H1 (cell line): ENCODE measurements at regions not wholly inside any gene's neighbourhood (a gene's known extent, or its start where the extent isn't known, plus 50 kb on each side); places are given as distances from the start of the nearest gene placed in this dataset.

Source experiments
- CTCF ChIA-PET: fragments of 300-600 bp; sonication (Branson Sonifier 250); formaldehyde crosslinking; loops from one replicate; lab custom pipeline; 2021; ENCODE audit not compliant: partially characterized antibody; lab: Charles Lee
- POLR2A ChIA-PET: fragments of 300-600 bp; sonication (Branson Sonifier 250); formaldehyde crosslinking; loops from one replicate; lab custom pipeline; 2021; ENCODE audit warnings: inconsistent platforms; ENCODE audit not compliant: partially characterized antibody; lab: Charles Lee
- DNase-seq, 2 experiments: peaks; one replicate each; pipeline versions ENCODE4 v3.0.0 to v3.0.0-alpha.2; 2010 to 2022; ENCODE audit warnings: low spot score in 2 of 2, low read depth in 1 of 2, mixed read lengths in 1 of 2
- FAIRE-seq: peaks from 2 replicates; lab custom pipeline; 2011; peaks lifted over from hg19 to GRCh38; lab: Jason Lieb, UNC
- H2AFZ ChIP-seq: 2 replicates; pipeline ENCODE4 v1.8.1; 2012; ENCODE audit warnings: low read length, inconsistent platforms
- H2AK5ac ChIP-seq: 2 replicates; pipeline ENCODE4 v1.6.1; 2013; ENCODE audit warnings: low read depth, low read length
- H2BK120ac ChIP-seq: replicated peaks from 2 replicates; pipeline ENCODE3; 2013; ENCODE audit warnings: low read depth, low read length, inconsistent platforms
- H2BK12ac ChIP-seq: 2 replicates; pipeline ENCODE4 v1.6.1; 2013; ENCODE audit warnings: low read depth, low read length
- H2BK15ac ChIP-seq: 2 replicates; pipeline ENCODE4 v1.6.1; 2013; ENCODE audit warnings: low read length
- H2BK20ac ChIP-seq: 2 replicates; pipeline ENCODE4 v1.6.1; 2013; ENCODE audit warnings: low read length
- H2BK5ac ChIP-seq: 2 replicates; pipeline ENCODE4 v1.6.1; 2013; ENCODE audit warnings: low read depth, low read length
- H3K14ac ChIP-seq: 2 replicates; pipeline ENCODE4 v1.6.1; 2013; ENCODE audit warnings: inconsistent platforms; ENCODE audit not compliant: insufficient read length
- H3K18ac ChIP-seq: 2 replicates; pipeline ENCODE4 v1.6.1; 2013; ENCODE audit warnings: low read length; ENCODE audit errors: extremely low read depth
- H3K23ac ChIP-seq: 2 replicates; pipeline ENCODE4 v1.6.1; 2013; ENCODE audit warnings: inconsistent platforms; ENCODE audit not compliant: insufficient read length
- H3K23me2 ChIP-seq: 2 replicates; pipeline ENCODE4 v1.6.1; 2013; ENCODE audit warnings: low read depth, low read length
- H3K27ac ChIP-seq: 2 replicates; pipeline ENCODE4 v1.6.1; 2011; ENCODE audit warnings: low read depth, low read length, inconsistent platforms
- H3K27me3 ChIP-seq, 4 experiments: replicated peaks in 1 of 4; 1 replicate in 1 of 4; 2 replicates in 3 of 4; pipeline versions ENCODE4 v1.6.1 to v1.8.1; 2011 to 2013; ENCODE audit warnings: low read length in 3 of 4, mild to moderate bottlenecking in 3 of 4, inconsistent platforms in 2 of 4, mixed read lengths in 2 of 4, moderate library complexity in 1 of 4; ENCODE audit not compliant: control insufficient read depth in 3 of 4, insufficient read depth in 3 of 4; ENCODE audit errors: extremely low read depth in 1 of 4
- H3K36me3 ChIP-seq, 4 experiments: 2 replicates each; pipeline versions ENCODE4 v1.6.1 to v1.8.1; 2011 to 2013; ENCODE audit warnings: mild to moderate bottlenecking in 4 of 4, low read length in 3 of 4, moderate library complexity in 2 of 4, control low read depth in 1 of 4, inconsistent platforms in 1 of 4; ENCODE audit not compliant: insufficient read depth in 4 of 4, control insufficient read depth in 2 of 4
- H3K4ac ChIP-seq: replicated peaks from 2 replicates; pipeline ENCODE3; 2013; ENCODE audit warnings: low read length, low read depth, mixed read lengths, inconsistent platforms; ENCODE audit not compliant: insufficient read length
- H3K4me1 ChIP-seq, 4 experiments: replicated peaks in 1 of 4; 1 replicate in 1 of 4; 2 replicates in 3 of 4; pipeline versions ENCODE4 v1.6.1 to v1.8.1; 2011 to 2013; ENCODE audit warnings: low read length in 3 of 4, inconsistent platforms in 2 of 4, mixed read lengths in 1 of 4; ENCODE audit not compliant: insufficient read depth in 4 of 4, control insufficient read depth in 3 of 4
- H3K4me2 ChIP-seq, 2 experiments: 2 replicates each; pipeline versions ENCODE4 v1.6.1 to v1.8.1; 2011 to 2013; ENCODE audit warnings: low read depth in 2 of 2, low read length in 2 of 2, control low read depth in 1 of 2, inconsistent platforms in 1 of 2, mild to moderate bottlenecking in 1 of 2; ENCODE audit not compliant: insufficient read depth in 1 of 2
- H3K4me3 ChIP-seq, 4 experiments: fragments of 200-600, 300-600 bp in 1 of 4; sonication (generic), shearing (Covaris generic), sonication (Bioruptor Twin) in 1 of 4; 2 replicates each; pipeline versions ENCODE4 v1.5.1 to v1.8.1; 2011 to 2016; ENCODE audit warnings: low read length in 4 of 4, low read depth in 3 of 4, control low read depth in 2 of 4, inconsistent platforms in 2 of 4, mild to moderate bottlenecking in 2 of 4, mixed read lengths in 1 of 4, moderate library complexity in 1 of 4; ENCODE audit not compliant: insufficient read depth in 2 of 4; ENCODE audit errors: extremely low read depth in 1 of 4
- H3K56ac ChIP-seq: replicated peaks from 2 replicates; pipeline ENCODE3; 2013; ENCODE audit warnings: low read depth, mild to moderate bottlenecking, mixed read lengths, low read length, inconsistent platforms; ENCODE audit not compliant: insufficient read length
- H3K79me1 ChIP-seq: 2 replicates; pipeline ENCODE4 v1.6.1; 2013; ENCODE audit warnings: low read depth, low read length, control low read depth
- H3K79me2 ChIP-seq, 2 experiments: 2 replicates each; pipeline versions ENCODE4 v1.6.1 to v1.8.1; 2012 to 2013; ENCODE audit warnings: low read length in 2 of 2, mild to moderate bottlenecking in 2 of 2, inconsistent platforms in 1 of 2; ENCODE audit not compliant: insufficient read depth in 2 of 2, control insufficient read depth in 1 of 2
- H3K9ac ChIP-seq, 4 experiments: replicated peaks in 1 of 4; 1 replicate in 1 of 4; 2 replicates in 3 of 4; pipeline versions ENCODE4 v1.6.1 to v1.8.1; 2011 to 2013; ENCODE audit warnings: low read depth in 3 of 4, low read length in 3 of 4, control low read depth in 2 of 4, mild to moderate bottlenecking in 2 of 4, moderate library complexity in 2 of 4, inconsistent platforms in 1 of 4; ENCODE audit errors: extremely low read depth in 1 of 4
- H3K9me3 ChIP-seq, 2 experiments: 2 replicates each; pipeline versions ENCODE4 v1.6.1 to v1.8.1; 2012 to 2013; ENCODE audit warnings: mild to moderate bottlenecking in 2 of 2, moderate library complexity in 2 of 2, control low read depth in 1 of 2, inconsistent platforms in 1 of 2, low read depth in 1 of 2, low read length in 1 of 2, mixed read lengths in 1 of 2; ENCODE audit not compliant: insufficient read depth in 2 of 2
- H4K20me1 ChIP-seq, 2 experiments: replicated peaks in 1 of 2; 2 replicates each; pipeline versions ENCODE3 to v1.8.1; 2011 to 2013; ENCODE audit warnings: inconsistent platforms in 2 of 2, low read length in 2 of 2, mild to moderate bottlenecking in 1 of 2; ENCODE audit not compliant: insufficient read depth in 2 of 2, control insufficient read depth in 1 of 2
- H4K5ac ChIP-seq: 2 replicates; pipeline ENCODE4 v1.6.1; 2013; ENCODE audit warnings: low read length, low read depth, mixed read lengths, inconsistent platforms; ENCODE audit not compliant: insufficient read length
- H4K8ac ChIP-seq: 2 replicates; pipeline ENCODE4 v1.8.0; 2013; ENCODE audit warnings: mild to moderate bottlenecking, moderate library complexity, low read length, inconsistent platforms; ENCODE audit not compliant: insufficient read depth; ENCODE audit errors: extremely low read depth
- H4K91ac ChIP-seq: replicated peaks from 2 replicates; pipeline ENCODE3; 2013; ENCODE audit warnings: low read length, mixed read lengths, inconsistent platforms; ENCODE audit not compliant: insufficient read length
- CREB1 ChIP-seq: IDR thresholded peaks from 2 replicates; pipeline ENCODE4 v1.6.1; 2012; ENCODE audit warnings: inconsistent platforms
- CTBP2 ChIP-seq: IDR thresholded peaks from 2 replicates; pipeline ENCODE4 v1.7.0; 2011; ENCODE audit warnings: borderline replicate concordance, mild to moderate bottlenecking, moderate library complexity, mixed read lengths, low read length; ENCODE audit not compliant: insufficient read depth, insufficient read length
- TBP ChIP-seq: IDR thresholded peaks from 2 replicates; pipeline ENCODE4 v1.6.1; 2011; ENCODE audit warnings: low read depth, low read length, improper control_type of control experiment
- WGBS, 2 experiments: shearing (Covaris generic) in 1 of 2; methylation state at CpG; one replicate each; pipeline versions ENCODE4 v1.1.6 to v1.1.7; 2013 to 2015; ENCODE audit warnings: low lambda C conversion rate in 2 of 2, mixed read lengths in 2 of 2, inconsistent platforms in 1 of 2, low coverage in 1 of 2, missing lambda C conversion rate in 1 of 2; ENCODE audit not compliant: insufficient replicate concordance in 2 of 2, insufficient coverage in 1 of 2, insufficient read length in 1 of 2; ENCODE audit errors: extremely low coverage in 1 of 2, missing lambda C conversion rate in 1 of 2; 5-methylcytosine and 5-hydroxymethylcytosine counted together

DNA sequence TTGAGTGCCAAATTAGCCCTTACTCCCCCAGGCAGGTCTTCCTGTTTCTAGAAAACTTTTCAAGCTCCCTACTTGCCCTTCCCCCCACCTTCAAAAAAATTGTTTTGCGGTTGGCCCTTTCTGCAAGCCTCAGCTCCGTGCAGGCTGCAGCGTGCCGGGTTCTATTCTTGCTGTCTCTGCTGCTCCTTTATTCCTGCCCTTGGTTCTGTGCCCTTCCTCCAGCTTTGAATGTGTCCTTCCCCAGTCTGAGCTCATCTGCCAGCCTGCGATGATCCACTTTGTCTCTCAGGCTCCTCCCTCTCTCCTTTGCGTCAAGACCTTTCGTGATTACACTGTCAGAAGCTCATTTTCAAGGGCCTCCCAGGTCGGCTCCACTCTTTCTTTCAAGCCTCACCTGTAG, 98.6 kb downstream of the IRF2BPL start:
- Histone ChIP-seq H2AK5ac (no peak overlapping the region), H2BK12ac (peak overlapping the region; percentile 68; the same call in 1 of the 2 replicates), H3K4me2 (peak overlapping the region in 1 of 2 experiments; percentile 33; a peak in 1 of 4 replicates)
- TF ChIP-seq CTBP2: no peak
- TF ChIP-seq TBP: peak; percentile 23; the same call in 1 of the 2 replicates
- TF ChIP-seq CREB1: peak; percentile 57; the same call in 1 of the 2 replicates
- TF ChIP-seq, all 59 proteins: peak for 2
- Histone ChIP-seq H3K79me1 (no peaks in the 10 kb centered on the region), H3K9me3 (no peaks in the 10 kb centered on the region), H3K27ac (no peak overlapping the region), H4K5ac (peak overlapping the region; percentile 6), H3K14ac (no peak overlapping the region), H3K79me2 (no peaks in the 10 kb centered on the region), H3K36me3 (no peaks in the 10 kb centered on the region), H4K20me1 (no peaks in the 10 kb centered on the region), H2BK20ac (0 out of 2 replicates have a peak overlapping the region, but pooled peaks have one; percentile 43), H4K91ac (no peak overlapping the region), H2AFZ (no peak overlapping the region), H2BK15ac (no peak overlapping the region), H4K8ac (no peak overlapping the region), H3K27me3 (no peaks in the 10 kb centered on the region), H2BK5ac (0 out of 2 replicates have a peak overlapping the region, but pooled peaks have one; percentile 18), H3K56ac (no peak overlapping the region), H3K4me3 (no peak overlapping the region), H3K9ac (no peak overlapping the region), H3K4ac (no peak overlapping the region), H2BK120ac (no peak overlapping the region), H3K4me1 (peaks cover 8 to 31% (median 22%) of the 10 kb centered on the region in 4 experiments), H3K23me2 (no peaks in the 10 kb centered on the region), H3K18ac (peak overlapping the region; percentile 76; the same call in 1 of the 2 replicates), H3K23ac (no peak overlapping the region)
- POLR2A ChIA-PET: interaction anchor here (0.6 to 2.6 kb wide), 10 partner anchors 9 to 298 kb away, joined by 3 to 11 read pairs (median 4); partner anchors contain the start of gene IRF2BPL
- no peak for DNase-seq
- CTCF ChIA-PET: interaction anchor here (0.6 to 21.9 kb wide), 14 partner anchors 8 to 394 kb away, joined by 3 to 403 read pairs (median 4); no protein-coding TSS in a partner anchor
- FAIRE-seq: no peak
- 47% methylated on average over 8 of the region's 8 CpGs; no CpG with 5 or more reads in 1 of the 2 experiments for WGBS, 2 experiments
